Epithelial cell of esophagus (primary cell): ENCODE measurements at regions not wholly inside any gene's neighbourhood (a gene's known extent, or its start where the extent isn't known, plus 50 kb on each side); places are given as distances from the start of the nearest gene placed in this dataset.

Experiments used
- DNase-seq: peaks from one replicate; pipeline ENCODE4 v3.0.0; 2010; ENCODE audit warnings: low read depth
- H3K4me3 ChIP-seq: 2 replicates; pipeline ENCODE4 v1.5.1; 2011; ENCODE audit warnings: mild to moderate bottlenecking, low read length, control low read depth
- CTCF ChIP-seq: IDR thresholded peaks from 2 replicates; pipeline ENCODE4 v1.5.1; 2011; ENCODE audit warnings: low read depth, mild to moderate bottlenecking, low read length, control low read depth, inconsistent platforms; ENCODE audit not compliant: insufficient read depth; ENCODE audit errors: missing control alignments

GRCh38 chr2:181196401-181196800 lies 216.0 kb downstream of the UBE2E3 start:
- H3K4me3 ChIP-seq = no peak overlapping the region
- no peak for DNase-seq
- no peak for TF ChIP-seq CTCF

GRCh38 chr2:181197140-181197760 lies 216.8 kb downstream of the UBE2E3 start:
- TF ChIP-seq CTCF = no peak
- peak; percentile 64 for DNase-seq
- H3K4me3 ChIP-seq = no peak overlapping the region

GRCh38 chr2:181198183-181198864 lies 217.9 kb downstream of the UBE2E3 start:
- TF ChIP-seq CTCF = no peak
- no peak for DNase-seq
- H3K4me3 ChIP-seq = no peak overlapping the region

GRCh38 chr2:181203412-181203811 lies 223.0 kb downstream of the UBE2E3 start:
- TF ChIP-seq CTCF = no peak
- peak; percentile 91 for DNase-seq
- H3K4me3 ChIP-seq = no peak overlapping the region

- no peak overlapping the region for H3K4me3 ChIP-seq
- TF ChIP-seq CTCF = no peak
- no peak for DNase-seq
These were observed 223.5 kb downstream of the UBE2E3 start for GRCh38 chr2:181203916-181204315.

- no peak for DNase-seq
- H3K4me3 ChIP-seq = no peak overlapping the region
- TF ChIP-seq CTCF = no peak
These were observed 238.0 kb downstream of the UBE2E3 start for GRCh38 chr2:181218401-181218821.

- no peak overlapping the region for H3K4me3 ChIP-seq
- no peak for DNase-seq
- TF ChIP-seq CTCF = no peak
These were observed 234.0 kb upstream of the ITGA4 start for GRCh38 chr2:181223234-181223633.
